Activated T-cell treated with anti-CD3 and anti-CD28 coated beads for 48 hours (primary cell): ENCODE measurements at regions not wholly inside any gene's neighbourhood (a gene's known extent, or its start where the extent isn't known, plus 50 kb on each side); places are given as distances from the start of the nearest gene placed in this dataset.
"Not testable (repeated sequence)": the region's sequence is repeated elsewhere in the genome, so short reads cannot be mapped to it uniquely, and the experiment has no call there.

Experiments
- DNase-seq: peaks from one replicate; pipeline ENCODE4 v3.0.0-alpha.2; 2020; ENCODE audit warnings: low read depth

- DNase-seq: no peak
These were observed 56.0 kb downstream of the EN1 start for GRCh38 chr2:118791483-118791882.

GRCh38 chr2:118786746-118787145, 60.7 kb downstream of the EN1 start:
- no peak for DNase-seq

- DNase-seq: no peak
These were observed 62.6 kb downstream of the EN1 start for GRCh38 chr2:118784860-118785259.

GRCh38 chr2:118779362-118779761, 68.1 kb downstream of the EN1 start:
- DNase-seq: no peak

- peak; percentile 41 for DNase-seq
These were observed 72.9 kb downstream of the EN1 start for GRCh38 chr2:118774458-118775133.

- no peak for DNase-seq
These were observed 73.6 kb downstream of the EN1 start for GRCh38 chr2:118773826-118774225.

GRCh38 chr2:118772487-118773200, 74.8 kb downstream of the EN1 start:
- DNase-seq: no peak

GRCh38 chr2:118769707-118770400, 77.6 kb downstream of the EN1 start:
- DNase-seq: no peak

GRCh38 chr2:118766871-118767270, 80.6 kb downstream of the EN1 start:
- no peak for DNase-seq

GRCh38 chr2:118764855-118765254, 82.6 kb downstream of the EN1 start:
- DNase-seq: no peak

- DNase-seq: no peak
These were observed 83.7 kb downstream of the EN1 start for GRCh38 chr2:118763797-118764196.

GRCh38 chr2:118762290-118762689, 85.2 kb downstream of the EN1 start:
- DNase-seq: no peak

- DNase-seq: no peak
These were observed 85.7 kb downstream of the EN1 start for GRCh38 chr2:118761771-118762170.

- no peak for DNase-seq
These were observed 91.5 kb downstream of the EN1 start for GRCh38 chr2:118755901-118756300.

- DNase-seq: no peak
These were observed 92.1 kb downstream of the EN1 start for GRCh38 chr2:118755384-118755783.

GRCh38 chr2:118752762-118753429, 94.6 kb downstream of the EN1 start:
- no peak for DNase-seq

- DNase-seq: no peak
These were observed 96.4 kb downstream of the EN1 start for GRCh38 chr2:118750959-118751565.

GRCh38 chr2:118748245-118748885, 99.1 kb downstream of the EN1 start:
- DNase-seq: no peak

- no peak for DNase-seq
These were observed 99.8 kb downstream of the EN1 start for GRCh38 chr2:118747637-118748036.

- no peak for DNase-seq
These were observed 100.4 kb downstream of the EN1 start for GRCh38 chr2:118747066-118747465.

GRCh38 chr2:118744682-118745181, 102.7 kb downstream of the EN1 start:
- not testable (repeated sequence) for DNase-seq
